GM21717 (cell line): ENCODE measurements at regions not wholly inside any gene's neighbourhood (a gene's known extent, or its start where the extent isn't known, plus 50 kb on each side); places are given as distances from the start of the nearest gene placed in this dataset.

Experiments used
- ATAC-seq: cut with Tn5 transposase; IDR thresholded peaks from one replicate; pipeline ENCODE4 v1.9.1; 2021; ENCODE audit warnings: mild to moderate bottlenecking, moderate library complexity; ENCODE audit not compliant: unreplicated experiment

DNA sequence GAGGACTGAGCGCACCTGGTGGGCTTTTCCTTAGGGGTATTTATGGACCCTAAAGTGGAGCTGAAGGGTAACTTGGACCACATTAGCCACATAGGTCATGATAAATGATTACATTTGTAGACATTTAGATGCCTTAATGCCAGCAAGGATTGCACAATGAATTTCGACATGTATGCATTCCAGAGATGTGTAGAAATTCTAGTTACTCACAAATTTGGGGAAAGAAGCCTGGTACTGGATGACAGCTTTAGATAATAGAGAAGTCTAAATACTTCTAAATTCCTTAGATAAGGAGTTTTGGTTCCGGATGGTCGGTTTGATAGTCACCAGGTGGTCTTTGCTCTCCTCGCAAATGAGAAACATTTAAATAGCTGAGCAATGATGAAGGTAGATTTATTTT is 609.5 kb upstream of the PRKX start:
- ATAC-seq: no peak

DNA sequence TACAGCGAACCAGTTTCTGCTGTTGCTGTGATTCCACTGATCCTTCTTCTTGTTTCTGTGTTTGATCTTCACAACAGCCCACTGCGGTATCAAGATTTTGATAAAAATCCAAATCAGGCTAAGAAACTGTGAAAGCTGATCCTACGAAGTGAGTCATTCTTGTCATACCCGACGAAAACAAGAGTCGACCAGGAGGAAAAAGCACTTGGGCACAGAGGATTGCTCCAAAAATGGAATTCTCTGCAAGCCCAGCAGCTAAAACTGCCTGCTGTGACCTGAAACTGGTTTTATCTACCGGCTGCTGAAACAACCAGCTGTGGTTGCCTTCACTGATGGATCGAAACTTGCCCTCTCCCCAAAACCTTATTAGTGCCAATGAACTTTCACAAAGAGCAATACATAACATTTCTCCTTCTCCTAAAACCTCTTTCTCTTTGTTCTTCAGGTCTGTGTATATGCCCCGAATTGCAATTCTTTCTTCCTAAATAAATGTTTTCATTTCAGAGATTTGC is 607.0 kb upstream of the PRKX start:
- no peak for ATAC-seq

DNA sequence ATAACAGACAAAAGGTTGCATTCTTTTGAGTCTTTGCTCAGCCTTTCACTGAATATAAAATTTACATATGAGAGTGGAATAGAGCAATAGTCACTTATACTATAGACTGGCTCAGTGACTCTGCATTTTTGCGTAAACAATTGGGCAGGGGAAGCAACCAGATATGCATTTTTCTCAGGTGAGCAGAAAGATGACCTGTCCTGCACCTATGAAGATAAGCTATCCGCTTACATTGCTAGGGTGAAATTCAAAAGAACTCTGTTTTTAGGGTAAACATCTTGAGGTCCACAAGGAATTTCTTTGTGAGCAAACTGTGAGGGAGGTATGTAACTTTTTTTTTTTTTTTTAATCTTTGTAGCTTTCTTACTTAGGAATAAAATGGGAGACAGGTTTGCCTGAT is 602.4 kb upstream of the PRKX start:
- no peak for ATAC-seq

DNA sequence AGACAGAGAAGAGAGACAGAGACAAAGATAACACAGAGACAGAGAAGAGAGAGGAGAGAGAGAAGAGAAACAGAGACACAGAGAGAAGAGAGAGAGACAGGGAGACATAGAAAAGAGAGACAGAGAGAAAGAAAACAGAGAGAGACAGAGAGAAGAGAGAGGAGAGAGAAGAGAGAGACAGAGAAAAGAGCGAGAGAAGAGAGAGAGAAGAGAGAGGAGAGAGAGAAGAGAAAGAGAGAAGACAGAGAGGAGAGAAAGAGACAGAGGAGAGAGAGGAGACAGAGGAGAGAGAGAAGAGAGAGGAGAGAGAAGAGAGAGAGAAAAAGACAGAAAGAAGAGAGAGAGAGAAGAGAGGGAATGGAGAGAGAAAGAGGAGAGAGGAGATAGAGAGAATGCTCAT is 601.1 kb upstream of the PRKX start:
- ATAC-seq: no peak

DNA sequence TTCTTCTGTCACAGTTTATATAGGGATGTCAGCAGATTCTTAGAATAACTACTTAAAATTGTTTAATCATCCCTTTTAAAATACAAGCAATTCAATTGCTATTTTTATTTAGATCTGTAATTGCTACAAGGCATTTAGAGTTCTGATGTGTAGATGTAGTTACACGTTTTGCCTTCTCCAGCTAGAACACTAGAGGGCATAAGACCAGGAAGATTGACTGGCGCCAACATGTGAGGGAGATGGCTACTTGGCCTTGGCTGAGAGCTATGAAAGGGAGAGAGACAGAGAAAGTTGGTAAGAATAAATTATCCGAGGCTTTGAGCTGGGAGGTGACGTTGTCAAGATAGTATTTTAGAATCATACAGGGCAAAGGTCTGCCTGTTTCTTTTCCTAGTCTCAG is 563.7 kb upstream of the PRKX start:
- ATAC-seq: no peak

DNA sequence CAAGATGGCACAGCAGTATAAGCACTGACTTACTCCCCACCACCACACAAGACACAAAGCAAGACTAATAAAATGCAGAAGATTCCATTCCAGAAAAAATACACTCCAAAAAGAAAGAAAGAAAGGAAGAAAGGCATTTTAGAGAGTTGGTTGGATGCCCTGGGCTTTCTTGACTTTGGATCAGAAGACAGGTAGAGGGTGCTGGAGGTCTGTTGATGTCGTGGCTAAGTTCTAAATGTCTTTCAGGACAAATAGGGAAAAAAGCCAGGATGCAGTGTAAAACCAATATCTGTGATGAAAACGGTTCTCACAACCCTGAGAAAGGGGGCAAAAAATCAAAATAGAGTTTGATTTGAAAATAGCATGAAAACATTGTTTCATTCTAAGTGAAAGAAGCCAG is 555.2 kb upstream of the PRKX start:
- ATAC-seq: no peak

- no peak for ATAC-seq
These were observed 551.6 kb upstream of the PRKX start for GRCh38 chrX:4265036-4265435.

- no peak for ATAC-seq
These were observed 549.8 kb upstream of the PRKX start for GRCh38 chrX:4263030-4263803.

DNA sequence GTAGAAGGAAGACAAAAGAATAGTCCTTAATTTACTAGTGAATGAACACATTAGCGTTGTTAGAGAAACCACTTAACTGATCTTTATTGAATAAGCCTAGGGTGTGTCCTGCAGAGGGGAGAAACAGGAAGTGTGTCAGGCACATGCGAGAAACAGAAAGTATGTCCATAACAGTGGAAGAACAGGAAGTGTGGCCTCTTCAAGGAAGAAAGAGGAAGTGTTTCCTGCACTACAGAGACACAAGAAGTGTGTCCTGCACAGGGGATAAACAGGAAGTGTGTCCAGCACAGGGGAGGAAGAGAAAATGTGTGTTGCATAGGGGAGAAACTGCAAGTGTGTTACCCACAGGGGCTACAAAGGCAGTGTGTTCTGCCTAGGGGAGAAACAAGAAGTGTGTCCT is 539.6 kb upstream of the PRKX start:
- ATAC-seq: no peak

DNA sequence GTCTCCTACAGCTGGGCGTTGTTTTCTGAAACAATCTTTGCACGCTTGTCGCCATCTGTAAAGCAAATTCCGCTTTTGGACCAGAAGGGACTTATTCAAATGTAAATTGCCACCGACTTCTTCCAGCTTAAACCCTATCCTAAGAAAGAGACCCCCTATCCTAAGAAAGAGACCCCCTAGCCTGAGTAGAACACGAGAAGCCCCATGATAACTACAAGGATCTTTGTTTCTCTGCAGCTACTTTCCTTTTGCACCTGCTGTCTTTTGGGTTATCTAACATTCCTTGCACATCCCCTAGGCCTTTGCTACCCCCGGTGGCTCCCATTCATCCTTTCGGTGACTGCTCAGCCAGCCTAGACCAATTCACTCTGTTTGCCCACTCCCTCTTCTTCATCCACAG is 536.0 kb upstream of the PRKX start:
- no peak for ATAC-seq

- no peak for ATAC-seq
These were observed 530.3 kb upstream of the PRKX start for GRCh38 chrX:4243759-4244158.

- ATAC-seq: peak; percentile 28
These were observed 527.2 kb upstream of the PRKX start for GRCh38 chrX:4240541-4241194.

DNA sequence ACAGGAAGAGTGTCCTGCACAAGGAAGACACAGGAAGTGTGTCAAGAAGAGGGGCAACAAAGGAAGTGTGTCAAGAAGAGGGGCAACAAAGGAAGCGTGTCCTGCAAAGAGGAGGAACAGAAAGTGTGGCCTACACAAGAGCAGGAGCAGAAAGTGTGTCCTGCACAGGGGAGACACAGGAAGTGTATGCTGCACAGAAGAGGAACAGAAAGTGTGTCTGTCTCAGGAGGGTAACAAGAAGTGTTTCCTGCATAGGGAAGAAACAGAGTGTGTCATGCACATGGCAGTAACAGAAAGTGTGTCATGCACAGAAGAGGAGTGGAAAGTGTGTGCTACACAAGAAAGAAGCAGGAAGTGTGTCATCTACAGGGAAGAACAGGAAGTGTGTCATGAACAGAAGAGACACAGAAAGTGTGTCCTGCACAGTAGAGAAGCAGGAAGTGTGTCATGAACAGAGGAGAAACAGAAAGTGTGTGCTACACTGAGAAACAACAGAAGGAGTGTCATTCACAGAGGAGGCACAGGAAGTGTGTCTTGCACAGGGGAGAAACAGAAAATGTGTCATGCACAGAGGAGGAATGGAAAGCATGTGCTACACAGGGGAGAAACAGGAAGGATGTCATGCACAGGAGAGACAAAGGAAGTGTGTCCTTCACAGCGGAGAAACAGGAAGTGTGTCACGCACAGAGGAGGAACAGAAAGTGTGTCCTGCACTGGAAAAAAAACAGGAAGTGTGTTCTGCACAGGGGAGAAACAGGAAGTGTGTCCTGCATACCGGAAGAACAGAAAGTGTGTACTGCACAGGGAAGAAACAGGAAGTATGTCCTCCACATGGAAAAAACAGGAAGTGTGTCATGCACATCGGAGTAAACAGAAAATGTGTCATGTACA is 526.4 kb upstream of the PRKX start:
- peak; percentile 64 for ATAC-seq

DNA sequence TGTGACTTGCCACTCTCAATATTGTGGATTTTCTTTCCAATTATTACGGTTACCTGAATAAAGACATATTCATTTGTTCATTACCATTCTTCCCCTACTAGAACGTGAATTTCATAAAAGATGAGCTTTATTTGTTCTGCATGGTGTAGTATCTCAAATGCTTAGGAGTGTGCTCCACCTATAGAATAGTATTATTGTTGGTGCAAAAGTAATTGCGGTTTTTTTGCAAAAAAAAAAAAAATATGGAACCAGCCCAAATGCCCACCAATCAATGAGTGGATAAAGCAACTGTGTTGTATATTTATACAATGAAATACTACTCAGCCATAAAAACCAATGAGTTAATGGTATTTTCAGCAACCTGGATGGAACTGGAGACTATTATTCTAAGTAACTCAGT is 525.5 kb upstream of the PRKX start:
- no peak for ATAC-seq

- no peak for ATAC-seq
These were observed 511.6 kb upstream of the PRKX start for GRCh38 chrX:4225086-4225485.

- ATAC-seq: no peak
These were observed 493.5 kb upstream of the PRKX start for GRCh38 chrX:4206941-4207340.

DNA sequence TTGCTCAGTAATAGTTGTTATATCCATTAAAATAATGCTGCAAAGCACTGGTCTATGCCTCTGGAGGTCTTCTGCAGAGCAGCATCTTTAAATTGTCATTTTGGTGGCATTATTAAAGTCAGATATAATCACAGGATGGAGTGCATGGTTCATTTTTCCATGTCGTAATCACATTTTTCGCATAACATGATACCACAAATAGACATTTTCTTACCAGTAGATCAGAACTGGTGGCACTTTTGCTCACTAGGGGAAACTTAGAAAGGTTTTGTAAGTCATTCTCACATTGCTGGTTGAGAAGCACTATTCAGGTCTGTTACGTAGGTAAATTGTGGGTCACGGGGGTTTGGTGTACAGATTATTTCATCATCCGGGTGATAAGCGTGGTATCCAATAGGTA is 484.5 kb upstream of the PRKX start:
- no peak for ATAC-seq

- no peak for ATAC-seq
These were observed 480.2 kb upstream of the PRKX start for GRCh38 chrX:4193500-4194155.

DNA sequence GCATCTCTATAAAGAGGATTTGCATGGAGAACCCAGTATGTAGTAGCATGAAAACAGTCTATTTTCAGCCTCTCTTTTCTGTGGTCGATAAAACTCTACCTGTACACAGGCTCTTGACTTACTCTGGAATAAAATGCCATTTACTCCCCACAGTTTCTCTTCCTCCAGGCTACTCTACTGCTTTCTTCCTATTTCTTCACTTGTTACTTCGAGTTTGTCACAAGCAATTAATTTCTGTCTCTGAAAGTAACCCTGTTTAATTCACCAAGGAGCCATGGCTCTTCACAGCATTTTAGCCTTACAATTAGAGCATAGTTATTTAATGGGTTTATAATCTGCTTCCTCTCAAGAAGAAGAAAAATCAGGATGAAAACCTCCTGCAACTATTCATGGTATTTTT is 472.9 kb upstream of the PRKX start:
- ATAC-seq: no peak

DNA sequence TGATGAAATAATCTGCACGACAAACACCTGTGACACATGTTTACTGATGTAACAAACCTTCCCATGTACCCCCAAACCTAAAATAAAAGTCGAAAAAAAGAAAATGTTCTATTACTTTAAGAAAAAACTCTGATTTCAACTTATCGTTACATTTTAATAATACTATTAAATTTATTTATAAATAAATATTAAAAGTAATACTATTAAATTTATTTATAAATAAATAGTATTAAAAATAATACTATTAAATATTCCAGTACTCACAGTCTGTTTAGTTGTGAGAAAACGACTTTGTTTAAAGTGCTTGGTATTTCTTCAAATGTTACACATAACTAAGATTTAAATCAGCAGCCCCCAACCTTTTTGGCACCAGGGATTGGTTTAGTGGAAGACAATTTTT is 471.6 kb upstream of the PRKX start:
- no peak for ATAC-seq

- ATAC-seq: no peak
These were observed 469.0 kb upstream of the PRKX start for GRCh38 chrX:4182408-4182806.
